ENCODE measurements at regions not wholly inside any gene's neighbourhood (a gene's known extent, or its start where the extent isn't known, plus 50 kb on each side); places are given as distances from the start of the nearest gene placed in this dataset.
A peak's percentile ranks its signal among the peaks of the same experiment; 100 is the strongest.

DNA sequence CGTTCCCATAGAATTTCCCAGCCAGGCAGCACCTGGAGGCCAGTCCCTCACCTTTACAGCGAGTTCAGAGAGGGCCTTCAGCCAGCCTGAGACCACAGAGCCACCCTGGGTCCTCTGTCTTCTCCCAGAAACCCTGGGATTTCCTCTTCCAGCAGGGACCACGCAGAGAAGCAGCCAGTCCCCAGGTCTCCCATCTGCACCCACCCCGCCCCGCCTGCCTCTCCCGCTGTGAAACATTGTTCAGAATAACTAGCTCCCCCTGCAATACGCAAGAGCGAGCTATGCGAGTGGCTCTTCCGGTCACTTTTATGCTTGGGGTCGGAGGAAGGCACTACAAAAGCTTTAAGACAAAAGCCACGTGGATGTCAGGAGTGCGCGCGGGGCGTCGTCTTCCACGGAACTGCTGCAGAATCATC is 77.8 kb downstream of the SERPINA3 start:
- WGBS, 2 donors (ENCODE audit: low coverage in 1 of 2) = no CpG with 5 or more reads among the region's 18 CpGs

DNA sequence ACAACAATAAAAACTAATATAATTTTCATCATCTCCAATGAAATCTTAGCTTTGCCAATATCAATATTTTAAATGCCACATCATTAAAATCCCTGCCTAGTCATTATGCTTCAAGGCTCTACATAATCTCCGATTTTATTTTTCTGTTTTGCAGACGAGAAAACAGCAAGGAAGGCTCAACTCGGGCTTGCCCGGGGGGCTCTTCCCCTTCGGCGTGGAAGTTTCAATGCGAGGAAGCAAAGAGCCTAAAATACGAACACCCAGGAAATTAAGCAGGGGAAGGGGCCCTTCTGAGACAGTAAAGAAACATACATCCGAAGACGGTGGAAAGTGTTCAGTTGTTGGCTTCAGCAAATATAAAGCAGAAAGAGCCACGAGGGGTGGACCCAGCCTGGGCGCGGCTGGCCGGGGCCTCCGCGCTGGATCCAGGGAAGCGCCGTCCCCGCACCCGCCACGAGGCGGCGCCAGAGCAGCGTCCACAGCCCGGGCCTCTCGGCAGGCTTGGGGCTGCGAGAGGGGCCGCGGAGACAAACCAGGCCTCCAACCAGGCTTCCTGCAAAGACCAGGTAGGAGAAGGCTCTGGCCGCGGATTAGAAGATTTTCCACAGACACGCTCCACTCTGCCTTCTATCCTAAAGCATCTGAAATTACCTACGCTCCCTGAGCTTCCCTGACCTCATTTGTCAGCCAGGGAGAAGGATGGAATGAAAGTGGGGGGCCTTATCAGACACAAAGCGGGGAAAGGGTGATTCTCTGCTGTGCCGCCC is 77.2 kb downstream of the SERPINA3 start:
- H3K4me1 ChIP-seq = peaks cover 0 to 9% (median 0%) of the 10 kb centered on the region in 3 donors
- no peak overlapping the region for H3K27ac ChIP-seq
- peak; percentile 88 for ATAC-seq
- H3K4me3 ChIP-seq = peak overlapping the region in 1 of 2 donors; percentile 12
- H3K36me3 ChIP-seq = no peaks in the 10 kb centered on the region
- TF ChIP-seq POLR2A (IDR thresholded peaks at IDR 0.05) (no peak), EP300 (IDR thresholded peaks at IDR 0.05) (no peak), CTCF (IDR thresholded peaks at IDR 0.05) (peak in 3 of 4 experiments; percentile 90 to 99 (median 96)), POLR2AphosphoS5 (IDR thresholded peaks at IDR 0.05) (no peak)
- WGBS, 2 donors (ENCODE audit: low coverage in 1 of 2) = 20 to 51% methylated on average over 8 to 10 of the region's 35 CpGs
- H3K9me3 ChIP-seq = no peaks in the 10 kb centered on the region
- H3K27me3 ChIP-seq = peaks cover 19% of the 10 kb centered on the region

More for the DNA sequence above, 77.8 kb downstream of the SERPINA3 start:
- Histone ChIP-seq H3K27me3 (peaks cover 19% of the 10 kb centered on the region), H3K4me3 (no peak overlapping the region), H3K36me3 (no peaks in the 10 kb centered on the region), H3K9me3 (no peaks in the 10 kb centered on the region), H3K4me1 (peaks cover 0 to 9% (median 0%) of the 10 kb centered on the region in 3 donors), H3K27ac (no peak overlapping the region)
- no peak for ATAC-seq
- TF ChIP-seq EP300 (IDR thresholded peaks at IDR 0.05) = no peak
- TF ChIP-seq CTCF (IDR thresholded peaks at IDR 0.05) = no peak
- TF ChIP-seq POLR2AphosphoS5 (IDR thresholded peaks at IDR 0.05) = no peak
- TF ChIP-seq POLR2A (IDR thresholded peaks at IDR 0.05) = no peak

DNA sequence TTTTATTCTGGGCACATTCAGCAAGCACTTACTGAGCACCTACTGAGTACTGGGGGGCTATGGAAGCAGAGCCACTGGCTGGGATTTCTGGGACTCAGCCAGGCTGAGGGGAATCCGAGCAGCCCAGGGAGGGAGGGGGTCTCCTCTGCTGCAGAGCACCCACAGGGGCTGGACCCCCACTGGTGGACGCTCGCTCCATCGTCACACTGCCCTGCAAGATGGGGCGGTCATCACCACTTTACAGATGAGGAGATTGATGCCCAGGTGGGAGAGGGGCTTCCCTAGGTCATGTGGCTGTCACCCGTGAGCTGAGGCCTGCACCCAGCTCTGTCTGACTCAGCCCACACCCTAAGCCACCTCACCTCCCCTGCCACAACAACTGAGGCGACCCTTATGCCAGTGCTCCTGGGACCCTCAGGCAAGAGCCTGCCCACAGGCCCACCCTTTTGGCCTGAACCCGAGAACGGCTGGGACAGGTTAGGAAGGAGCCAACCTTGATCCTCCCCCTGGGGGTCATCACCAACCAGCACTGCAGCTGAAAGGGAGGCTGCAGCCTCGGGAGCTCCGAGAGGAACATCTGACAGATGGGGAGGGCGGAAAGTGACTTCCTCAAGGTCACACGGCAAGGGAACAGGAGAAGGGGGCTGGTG is 74.4 kb downstream of the SERPINA3 start:
- Histone ChIP-seq H3K9me3 (no peaks in the 10 kb centered on the region), H3K4me3 (no peak overlapping the region), H3K27me3 (peaks cover 23% of the 10 kb centered on the region), H3K27ac (no peak overlapping the region), H3K4me1 (peaks cover 0 to 9% (median 0%) of the 10 kb centered on the region in 3 donors), H3K36me3 (no peaks in the 10 kb centered on the region)
- ATAC-seq = no peak
- TF ChIP-seq POLR2AphosphoS5 (IDR thresholded peaks at IDR 0.05) (no peak), EP300 (IDR thresholded peaks at IDR 0.05) (no peak), POLR2A (IDR thresholded peaks at IDR 0.05) (no peak), CTCF (IDR thresholded peaks at IDR 0.05) (no peak)
- 73% methylated on average over 3 of the region's 13 CpGs; no CpG with 5 or more reads in 1 of the 2 donors for WGBS, 2 donors (ENCODE audit: low coverage in 1 of 2)

GRCh38 chr14:94685681-94686485 is 73.7 kb downstream of the SERPINA3 start:
- no peak for ATAC-seq
- TF ChIP-seq POLR2AphosphoS5 (IDR thresholded peaks at IDR 0.05) (no peak), EP300 (IDR thresholded peaks at IDR 0.05) (no peak), POLR2A (IDR thresholded peaks at IDR 0.05) (no peak), CTCF (IDR thresholded peaks at IDR 0.05) (no peak)
- H3K27me3 ChIP-seq = peaks cover 24% of the 10 kb centered on the region
- no peak overlapping the region for H3K27ac ChIP-seq
- no peaks in the 10 kb centered on the region for H3K9me3 ChIP-seq
- H3K4me3 ChIP-seq = no peak overlapping the region
- 80 to 90% methylated on average over 2 of the region's 9 CpGs for WGBS, 2 donors (ENCODE audit: low coverage in 1 of 2)
- peaks cover 0 to 9% (median 0%) of the 10 kb centered on the region in 3 donors for H3K4me1 ChIP-seq
- H3K36me3 ChIP-seq = no peaks in the 10 kb centered on the region

Data from gastroesophageal sphincter (tissue), 4 donors.